Posterior cingulate gyrus (tissue), 11 donors: ENCODE measurements at regions not wholly inside any gene's neighbourhood (a gene's known extent, or its start where the extent isn't known, plus 50 kb on each side); places are given as distances from the start of the nearest gene placed in this dataset.

Source experiments
- DNase-seq, 10 donors: peaks; one replicate each; pipeline versions ENCODE4 v3.0.0 to v3.0.0-alpha.2; 2020 to 2021; ENCODE audit warnings: mixed read lengths in 3 of 10
- intact Hi-C: fragments of 100-400 bp; cut with DNase I; formaldehyde crosslinking; loops from one replicate; pipeline ENCODE4 v1.15.1; 2023

DNA sequence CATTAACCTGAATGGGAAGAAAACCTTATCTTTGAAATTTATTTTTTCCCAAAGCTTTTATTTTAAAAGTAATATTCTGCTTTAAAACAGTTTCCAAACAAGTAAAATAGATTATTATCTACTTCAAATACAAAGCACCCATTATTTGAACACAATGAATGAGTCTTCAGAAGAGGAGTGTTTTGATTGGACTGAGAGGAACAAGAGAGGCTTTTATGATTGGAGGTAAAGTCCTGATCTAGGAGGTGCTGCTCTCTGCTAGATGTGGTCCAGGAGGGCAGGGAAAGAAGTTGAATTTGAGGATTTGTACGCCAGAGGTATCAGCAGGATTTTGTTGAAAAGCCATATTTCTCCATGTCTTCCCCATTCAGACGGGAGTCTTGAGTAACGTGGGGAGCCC is 900.7 kb downstream of the SOCS6 start:
- DNase-seq, result peak in 1 of 10 donors; percentile 24
- intact Hi-C loops, result no loop called here

DNA sequence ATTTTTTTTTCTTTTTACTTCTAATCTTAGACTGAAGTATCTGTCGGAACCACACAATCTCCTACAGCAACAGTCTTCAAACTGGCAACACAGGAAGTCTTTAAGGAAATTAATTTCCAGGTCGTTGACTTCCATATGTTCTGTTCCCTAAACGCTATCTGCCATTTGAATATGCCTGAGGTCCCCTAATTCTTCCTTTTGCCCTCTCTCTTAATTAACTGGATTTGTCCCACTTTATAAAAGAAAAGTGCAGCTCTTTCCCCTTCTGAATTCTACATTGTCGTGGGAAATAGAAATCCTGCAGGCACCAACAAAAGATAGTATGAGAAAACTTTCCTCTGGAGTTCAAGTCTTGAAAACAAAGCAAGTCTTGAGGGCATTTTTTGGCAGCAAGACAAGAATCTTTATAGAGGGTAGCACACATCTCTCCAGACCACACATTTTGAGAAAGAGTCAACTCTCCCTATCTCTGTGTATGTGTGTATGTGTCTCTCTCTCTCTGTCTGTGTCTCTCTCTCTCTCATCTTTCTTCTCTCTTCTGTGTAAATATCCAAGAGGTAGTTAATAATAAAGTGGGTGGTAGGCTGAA is 879.8 kb downstream of the SOCS6 start:
- no peak for DNase-seq
- intact Hi-C loops, result no loop called here

- peak in 4 of 10 donors; percentile 7 to 44 (median 16) for DNase-seq
- intact Hi-C loops, result no loop called here
Observed at GRCh38 chr18:71136487-71136886, 847.6 kb downstream of the SOCS6 start.

- no peak for DNase-seq
Observed at GRCh38 chr18:71134122-71134521, 845.3 kb downstream of the SOCS6 start.

GRCh38 chr18:71131918-71132317 is 843.1 kb downstream of the SOCS6 start:
- no peak for DNase-seq
- intact Hi-C loops, result no loop called here

More at GRCh38 chr18:71134122-71134521, 845.3 kb downstream of the SOCS6 start:
- intact Hi-C loops, result no loop called here

GRCh38 chr18:71130351-71130750 is 841.5 kb downstream of the SOCS6 start:
- intact Hi-C loops, result no loop called here
- DNase-seq, result no peak

- DNase-seq, result no peak
- intact Hi-C loops, result no loop called here
Observed at GRCh38 chr18:71125581-71125980, 836.7 kb downstream of the SOCS6 start.

GRCh38 chr18:71116535-71116934 is 827.7 kb downstream of the SOCS6 start:
- DNase-seq, result no peak
- intact Hi-C loops, result no loop called here

- DNase-seq, result no peak
- intact Hi-C loops, result no loop called here
Observed at GRCh38 chr18:71115261-71115660, 826.4 kb downstream of the SOCS6 start.

DNA sequence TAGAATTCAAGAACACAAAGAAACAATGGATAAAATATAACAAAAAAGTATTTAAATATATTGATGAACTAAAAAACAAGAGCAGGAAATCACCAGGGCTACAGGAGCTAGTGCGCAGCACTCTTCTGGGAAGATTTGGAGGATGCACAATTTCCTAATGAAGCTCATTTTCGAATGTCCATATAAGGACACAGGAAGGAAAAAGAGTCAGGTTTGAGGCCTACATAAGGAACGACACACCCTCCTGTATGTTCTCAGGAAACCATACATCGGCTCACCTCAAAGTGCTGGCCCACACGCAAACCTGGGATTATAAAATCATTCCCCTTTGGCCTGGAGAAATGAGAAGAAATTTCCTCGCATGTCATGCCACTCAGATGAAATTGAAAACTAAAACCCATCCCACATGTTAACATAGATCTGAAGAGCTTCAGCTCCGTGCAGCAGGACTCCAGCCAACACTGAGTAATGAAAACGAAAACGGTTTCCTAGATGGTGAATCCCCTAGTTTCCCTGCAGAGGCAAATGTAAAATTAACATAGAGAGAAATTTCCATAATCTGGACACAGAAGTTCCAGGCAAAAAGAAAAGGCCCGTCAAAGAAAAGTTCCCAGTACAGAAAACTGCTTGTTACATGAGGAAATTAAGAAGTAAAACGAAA is 825.8 kb downstream of the SOCS6 start:
- DNase-seq, result no peak
- intact Hi-C loops, result no loop called here

- intact Hi-C loops, result no loop called here
- no peak for DNase-seq
Observed at GRCh38 chr18:71107244-71107643, 818.4 kb downstream of the SOCS6 start.

GRCh38 chr18:71106701-71107100 is 817.9 kb downstream of the SOCS6 start:
- intact Hi-C loops, result no loop called here
- no peak for DNase-seq

DNA sequence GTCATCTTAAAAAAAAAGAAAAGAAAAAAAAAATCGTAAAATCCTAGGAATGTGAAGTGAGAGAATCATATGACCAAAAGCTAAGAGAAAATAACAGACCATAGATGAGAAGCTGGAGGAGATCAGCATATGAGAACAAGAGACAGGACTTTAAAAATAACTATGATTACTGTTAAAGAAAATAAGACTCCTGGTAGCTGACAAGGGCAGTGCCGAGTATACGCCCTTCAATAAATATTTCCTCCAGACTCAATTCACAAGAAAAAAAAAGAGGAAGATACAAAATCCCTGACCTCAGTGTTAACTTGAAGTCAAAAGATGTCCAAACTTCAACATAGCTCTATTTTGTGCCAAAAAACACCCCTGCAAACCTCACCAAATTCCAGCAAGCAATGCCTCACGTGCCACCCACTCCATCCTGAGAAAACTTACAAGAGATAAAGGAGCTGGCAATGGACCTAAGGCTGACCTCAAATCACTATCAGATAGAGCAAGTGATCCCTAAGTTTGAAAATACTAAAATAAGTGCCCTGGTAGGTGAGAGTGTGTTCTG is 817.2 kb downstream of the SOCS6 start:
- no peak for DNase-seq
- intact Hi-C loops, result no loop called here

GRCh38 chr18:71105078-71105819 is 816.4 kb downstream of the SOCS6 start:
- intact Hi-C loops, result no loop called here
- DNase-seq, result peak in 1 of 10 donors; percentile 8

DNA sequence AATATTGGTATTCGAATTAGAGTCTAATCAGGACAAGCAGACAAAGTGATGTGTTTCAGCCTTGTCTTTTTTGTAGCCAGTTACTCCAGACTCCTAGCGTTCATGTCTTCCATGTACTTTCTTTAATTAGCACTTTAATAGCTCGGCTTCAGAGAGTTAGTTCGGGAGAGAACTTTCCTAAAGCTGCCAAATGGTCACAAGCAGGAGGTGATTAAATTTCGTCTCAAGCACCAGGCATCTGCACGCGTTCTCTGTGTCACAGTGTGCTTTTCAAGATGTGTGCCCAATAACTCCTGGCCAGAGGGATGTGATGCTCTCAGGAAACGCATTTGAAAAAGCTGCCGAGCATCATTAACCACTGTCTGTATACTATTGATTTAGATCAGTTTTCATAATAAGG is 790.8 kb downstream of the SOCS6 start:
- DNase-seq, result no peak
- intact Hi-C loops, result no loop called here

DNA sequence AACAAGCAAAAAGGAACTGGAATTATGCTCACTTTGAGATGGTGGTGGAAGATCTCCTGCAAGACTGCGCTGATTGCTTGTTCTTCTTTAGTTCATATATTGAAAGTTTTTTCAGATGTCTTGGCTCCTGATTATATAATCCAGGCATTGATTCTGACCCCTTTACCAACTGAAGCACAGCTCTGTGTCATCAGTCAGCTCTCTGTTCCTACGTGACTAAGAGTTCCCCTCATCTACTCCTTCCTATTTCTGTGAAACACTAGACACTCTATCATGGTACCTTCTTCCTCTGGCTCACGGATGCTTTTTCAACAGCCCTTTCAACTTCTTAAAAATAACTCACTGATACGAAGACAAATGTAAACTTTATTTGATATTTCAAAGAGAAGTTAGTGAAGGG is 788.6 kb downstream of the SOCS6 start:
- intact Hi-C loops, result no loop called here
- no peak for DNase-seq

GRCh38 chr18:71075147-71075546 is 786.3 kb downstream of the SOCS6 start:
- intact Hi-C loops, result no loop called here
- no peak for DNase-seq

- DNase-seq, result no peak
- intact Hi-C loops, result no loop called here
Observed at GRCh38 chr18:71068338-71068737, 779.5 kb downstream of the SOCS6 start.

DNA sequence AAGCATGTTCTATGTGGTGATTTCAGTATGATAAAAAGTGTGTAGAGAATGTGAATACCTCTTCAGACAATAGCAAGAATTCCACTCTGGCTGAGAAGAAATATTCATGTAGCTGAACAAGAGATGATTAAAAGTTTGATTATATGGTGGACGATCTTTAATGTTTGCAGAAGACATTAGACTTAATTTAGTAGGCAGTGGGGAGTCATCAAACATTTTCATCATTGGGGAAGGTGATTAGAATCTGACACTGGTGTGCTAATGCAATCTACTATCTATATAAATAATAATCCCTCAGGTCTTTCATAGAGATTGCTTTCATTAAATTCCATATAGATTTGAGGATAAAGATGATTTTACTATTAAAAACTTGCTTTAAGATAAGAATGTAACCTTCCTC is 761.0 kb downstream of the SOCS6 start:
- intact Hi-C loops, result no loop called here
- DNase-seq, result no peak

DNA sequence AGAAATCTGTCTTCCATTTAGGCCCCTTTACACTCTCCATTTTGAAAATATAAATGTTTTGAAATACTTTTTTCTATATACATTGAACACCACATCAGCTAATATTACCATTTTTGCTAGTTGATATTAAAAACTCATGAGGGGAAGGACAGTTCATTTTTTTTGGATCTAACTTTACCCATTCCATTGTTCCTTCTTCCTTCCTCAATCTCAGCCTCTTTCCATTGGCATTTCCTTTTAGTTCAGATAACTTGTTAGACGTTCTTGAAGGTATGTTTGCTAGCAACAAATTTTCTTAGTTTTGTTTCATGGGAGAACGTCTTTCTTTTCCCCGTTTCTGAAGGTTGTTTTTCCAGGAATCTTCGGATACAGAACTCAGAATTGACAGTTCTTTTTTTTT is 759.0 kb downstream of the SOCS6 start:
- intact Hi-C loops, result no loop called here
- no peak for DNase-seq

GRCh38 chr18:71045331-71046065 is 756.7 kb downstream of the SOCS6 start:
- intact Hi-C loops, result no loop called here

More at GRCh38 chr18:71045331-71046065, 756.7 kb downstream of the SOCS6 start:
- DNase-seq, result no peak
